HG03139 (cell line): ENCODE measurements at regions not wholly inside any gene's neighbourhood (a gene's known extent, or its start where the extent isn't known, plus 50 kb on each side); places are given as distances from the start of the nearest gene placed in this dataset.

Experiments used
- ATAC-seq: cut with Tn5 transposase; IDR thresholded peaks from one replicate; pipeline ENCODE4 v1.9.1; 2021; ENCODE audit not compliant: unreplicated experiment

GRCh38 chr7:131164025-131164925 is 163.4 kb upstream of the MKLN1 start:
- ATAC-seq = no peak

DNA sequence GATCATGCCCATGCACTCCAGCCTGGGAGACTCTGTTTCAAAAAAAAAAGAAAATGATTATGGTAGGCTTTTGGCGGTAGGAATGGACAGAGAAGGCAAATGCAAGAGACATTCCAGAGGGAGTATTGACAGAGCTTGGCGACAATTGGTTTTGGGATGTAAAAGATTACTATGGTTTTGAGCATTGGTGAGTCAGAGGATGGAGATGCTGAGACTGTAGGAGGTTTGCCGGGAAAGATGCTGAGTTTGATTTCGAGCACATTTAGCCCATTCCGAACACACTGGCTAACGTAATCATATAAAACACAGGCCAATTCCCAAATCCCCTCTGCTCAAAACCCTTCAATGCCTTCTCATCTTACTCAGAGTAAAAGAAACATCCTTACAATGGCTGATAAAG is 161.6 kb upstream of the MKLN1 start:
- no peak for ATAC-seq

- no peak for ATAC-seq
These were observed 157.0 kb upstream of the MKLN1 start for GRCh38 chr7:131170440-131171271.

DNA sequence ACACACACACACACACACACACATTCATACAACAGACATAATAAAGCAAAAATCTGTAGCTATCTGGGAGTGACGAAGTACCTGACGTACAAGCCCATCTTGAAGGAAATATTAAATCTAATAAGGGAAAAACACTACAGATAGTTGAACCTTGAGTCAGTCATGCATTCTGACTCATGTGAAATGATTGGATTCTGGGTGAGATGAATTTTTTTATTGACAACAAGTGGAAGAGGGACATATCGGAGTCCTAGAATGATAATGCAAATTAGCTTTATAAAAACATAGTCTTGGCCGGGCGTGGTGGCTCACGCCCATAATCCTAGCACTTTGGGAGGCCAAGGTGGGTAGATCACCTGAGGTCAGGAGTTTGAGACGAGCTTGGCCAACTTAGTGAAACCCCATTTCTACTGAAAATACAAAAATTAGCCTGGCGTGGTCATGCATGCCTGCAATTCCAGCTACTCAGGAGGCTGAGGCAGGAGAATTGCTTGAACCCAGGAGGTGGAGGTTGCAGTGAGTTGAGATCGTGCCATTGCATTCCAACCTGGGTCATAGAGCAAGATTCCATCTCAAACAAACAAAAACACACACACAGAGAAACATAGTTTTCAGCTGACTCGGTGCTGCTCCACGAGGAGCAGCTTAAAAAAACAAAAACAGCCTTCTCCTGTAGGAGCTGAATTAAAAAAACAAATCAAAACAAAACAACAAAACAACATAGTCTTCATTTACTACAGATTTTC is 154.4 kb upstream of the MKLN1 start:
- no peak for ATAC-seq

DNA sequence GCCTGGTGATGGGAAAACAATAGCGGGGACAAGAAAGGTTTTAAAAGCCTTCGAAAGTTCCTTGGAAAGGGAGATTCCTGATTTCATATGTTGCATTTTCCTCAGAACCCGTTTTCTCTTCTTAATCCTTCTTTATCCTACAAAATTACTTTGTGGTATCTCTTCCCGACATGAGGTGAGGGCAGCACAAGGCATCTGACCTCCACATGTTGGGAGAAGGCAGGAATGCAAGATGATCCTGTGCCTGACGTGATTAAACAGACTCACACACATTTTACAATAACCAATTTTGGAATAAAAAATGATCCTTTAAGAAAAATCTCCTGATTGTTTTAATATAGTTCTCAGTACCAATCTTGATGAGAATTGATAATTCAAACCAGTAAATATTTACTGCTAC is 153.3 kb upstream of the MKLN1 start:
- ATAC-seq = no peak

DNA sequence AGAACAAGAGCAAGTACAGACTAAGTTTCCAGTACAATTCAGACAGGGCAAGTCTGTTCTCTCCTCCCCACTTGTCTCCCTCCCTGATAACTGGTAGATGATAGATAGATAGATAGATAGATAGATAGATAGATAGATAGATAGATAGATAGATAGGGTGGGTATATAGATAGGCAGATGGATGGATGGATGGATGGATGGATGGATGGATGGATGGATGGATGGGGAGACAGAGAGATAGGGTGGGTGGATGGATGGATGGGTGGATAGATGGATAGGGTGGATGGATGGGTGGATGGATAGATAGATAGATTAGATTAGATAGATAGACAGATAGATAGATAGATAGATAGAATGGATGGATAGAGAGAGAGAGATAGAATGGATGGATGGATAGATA is 152.8 kb upstream of the MKLN1 start:
- ATAC-seq = no peak

DNA sequence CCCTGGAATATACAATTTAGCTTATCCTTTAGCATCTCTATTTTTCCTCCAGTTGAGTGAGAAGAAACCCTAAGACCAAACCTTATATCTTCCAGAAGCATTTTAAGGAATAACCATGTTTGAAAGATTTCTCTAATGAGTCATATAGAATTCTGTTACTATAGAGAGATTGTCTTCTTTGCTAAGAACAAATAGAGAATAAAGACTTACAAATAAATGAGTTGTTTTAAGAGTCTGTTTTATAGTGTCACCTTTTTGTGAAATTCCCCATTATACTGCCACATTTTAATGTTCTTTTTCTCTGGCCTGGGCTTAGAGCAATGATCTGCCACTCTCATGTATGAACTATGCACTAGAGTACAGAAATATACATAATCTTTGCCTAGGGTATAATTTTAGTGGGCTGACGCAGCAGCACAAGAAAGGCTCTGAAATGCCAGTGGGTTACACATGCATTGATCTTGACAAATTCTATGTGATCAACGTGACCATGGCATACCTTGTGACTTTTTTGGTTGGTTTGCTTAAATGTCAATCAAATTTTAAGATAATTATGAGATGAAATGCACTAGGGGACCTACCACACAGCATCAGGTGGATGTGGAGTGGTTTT is 145.1 kb upstream of the MKLN1 start:
- no peak for ATAC-seq

DNA sequence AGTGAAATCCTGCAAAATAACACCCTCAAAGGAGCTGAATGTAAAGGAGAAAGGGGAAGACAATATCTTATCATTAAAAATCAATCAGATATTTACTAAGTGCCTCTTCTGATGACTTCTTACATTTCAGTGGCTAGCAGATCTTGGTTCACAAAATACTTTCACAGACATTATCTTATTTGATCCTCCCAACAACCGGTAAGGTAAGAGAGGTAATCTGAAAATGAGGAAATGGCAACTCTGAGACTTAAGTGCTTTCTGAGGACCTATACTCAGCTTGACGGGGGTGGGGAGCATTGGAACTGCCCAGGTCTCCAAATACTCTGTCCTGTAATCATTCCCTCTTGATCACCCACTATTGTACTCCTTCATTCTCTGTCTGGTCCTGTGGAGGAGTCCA is 144.6 kb upstream of the MKLN1 start:
- no peak for ATAC-seq

DNA sequence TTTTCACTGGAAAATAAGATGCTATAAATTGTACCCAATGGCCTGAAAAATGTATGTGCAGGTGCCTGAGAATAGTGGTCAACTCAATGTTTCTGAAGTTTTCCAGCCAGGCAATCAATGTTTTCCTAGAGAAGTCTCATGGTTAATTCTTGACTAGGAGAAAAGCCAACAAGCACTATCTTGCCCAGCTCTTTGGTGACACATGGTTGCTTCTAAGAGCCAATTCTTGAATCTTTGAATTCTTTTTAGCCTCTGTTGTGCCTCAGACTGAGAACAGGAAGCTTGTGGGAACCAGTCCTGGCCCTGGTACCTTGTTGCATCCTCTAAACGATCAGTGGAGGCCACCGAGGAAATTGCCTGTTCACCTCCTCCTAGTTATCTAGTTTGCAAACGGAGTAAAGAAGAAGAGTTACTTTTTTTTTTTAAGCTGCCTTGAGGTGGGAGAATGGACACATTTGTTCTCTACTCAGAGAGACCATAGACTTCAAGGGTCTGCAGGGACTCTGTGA is 144.0 kb upstream of the MKLN1 start:
- ATAC-seq = no peak

DNA sequence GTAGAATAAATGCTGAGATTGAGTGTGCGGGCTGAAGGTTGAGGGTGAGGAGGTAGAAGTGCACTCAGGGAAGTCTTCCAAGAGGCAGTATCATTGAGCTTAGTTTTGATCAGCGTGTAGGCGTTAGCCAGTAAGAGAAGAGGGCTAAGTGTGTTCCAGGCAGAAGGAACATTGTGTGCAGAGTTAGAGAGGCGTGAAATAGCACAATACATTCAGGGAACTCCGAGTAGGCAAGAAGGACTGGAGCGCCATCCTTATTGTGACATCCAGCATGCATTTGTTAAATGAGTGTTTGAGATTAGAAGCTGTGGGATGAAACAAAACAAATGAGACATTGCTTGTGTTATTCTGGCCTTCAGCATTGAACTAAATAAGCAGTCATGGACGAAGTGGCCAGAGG is 140.9 kb upstream of the MKLN1 start:
- ATAC-seq = no peak

DNA sequence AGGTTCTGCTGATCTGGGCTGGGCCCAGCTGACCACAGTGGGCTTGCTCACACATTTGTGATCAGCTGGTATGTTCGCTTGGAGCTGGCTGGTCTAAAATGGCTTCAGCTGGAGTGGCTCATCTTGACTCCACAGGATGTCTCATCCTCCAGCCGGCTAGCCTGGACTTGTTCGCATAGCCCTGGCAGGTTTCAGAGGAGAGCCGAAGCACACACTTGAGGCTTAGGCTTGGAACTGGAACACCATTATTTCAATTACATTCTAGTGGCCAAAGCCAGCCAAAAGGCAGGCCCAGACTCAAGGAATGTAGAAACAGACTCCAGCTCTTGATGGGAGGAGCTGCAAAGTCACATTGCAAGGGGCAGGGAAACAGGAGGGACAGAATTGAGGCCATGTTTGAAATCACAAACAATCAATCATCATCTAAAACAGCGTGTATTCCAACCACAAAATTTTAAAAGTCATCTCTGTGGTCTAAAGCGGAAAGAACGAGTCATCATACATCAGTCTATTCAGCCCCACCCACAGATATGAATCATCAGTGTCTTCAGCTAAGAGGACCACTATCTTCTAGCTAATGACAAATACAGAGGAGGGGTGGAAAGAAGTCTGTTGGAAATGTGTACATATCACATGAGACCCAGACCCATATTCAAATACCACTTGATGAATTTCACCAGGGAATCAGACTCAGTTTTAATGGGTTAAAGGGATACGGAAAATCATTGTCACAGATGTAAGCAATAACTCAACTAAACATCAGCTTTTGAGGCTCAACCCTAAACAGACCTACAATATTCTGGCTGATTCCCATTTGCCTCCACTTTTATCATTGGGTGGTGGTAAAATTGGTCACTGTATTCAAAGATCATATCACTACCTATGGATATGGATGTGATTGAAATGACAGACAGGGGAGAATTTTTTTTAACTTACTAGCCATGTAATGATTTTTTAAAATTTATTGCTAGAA is 139.0 kb upstream of the MKLN1 start:
- ATAC-seq = peak; percentile 81

- ATAC-seq = no peak
These were observed 138.2 kb upstream of the MKLN1 start for GRCh38 chr7:131189488-131189887.

DNA sequence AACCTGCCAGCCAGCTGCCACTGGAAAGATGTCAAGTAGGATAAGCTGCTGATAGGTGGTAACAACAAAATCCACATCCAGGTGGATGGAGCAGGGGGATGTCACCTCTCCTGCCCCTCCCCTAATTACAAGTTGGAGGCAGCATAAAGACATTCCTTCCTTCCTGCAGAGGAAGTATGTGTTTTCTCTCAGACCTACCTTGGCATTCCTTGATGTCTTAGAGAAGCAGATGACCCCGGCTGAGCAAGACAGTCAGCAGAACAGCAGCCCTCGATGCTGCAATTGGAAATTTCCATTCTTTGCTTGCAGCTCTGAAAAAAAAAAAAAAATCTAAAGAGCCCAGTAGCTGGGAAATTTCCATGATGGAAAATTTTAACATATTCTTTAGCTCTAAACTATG is 137.5 kb upstream of the MKLN1 start:
- no peak for ATAC-seq

GRCh38 chr7:131190581-131190980 is 137.1 kb upstream of the MKLN1 start:
- no peak for ATAC-seq

DNA sequence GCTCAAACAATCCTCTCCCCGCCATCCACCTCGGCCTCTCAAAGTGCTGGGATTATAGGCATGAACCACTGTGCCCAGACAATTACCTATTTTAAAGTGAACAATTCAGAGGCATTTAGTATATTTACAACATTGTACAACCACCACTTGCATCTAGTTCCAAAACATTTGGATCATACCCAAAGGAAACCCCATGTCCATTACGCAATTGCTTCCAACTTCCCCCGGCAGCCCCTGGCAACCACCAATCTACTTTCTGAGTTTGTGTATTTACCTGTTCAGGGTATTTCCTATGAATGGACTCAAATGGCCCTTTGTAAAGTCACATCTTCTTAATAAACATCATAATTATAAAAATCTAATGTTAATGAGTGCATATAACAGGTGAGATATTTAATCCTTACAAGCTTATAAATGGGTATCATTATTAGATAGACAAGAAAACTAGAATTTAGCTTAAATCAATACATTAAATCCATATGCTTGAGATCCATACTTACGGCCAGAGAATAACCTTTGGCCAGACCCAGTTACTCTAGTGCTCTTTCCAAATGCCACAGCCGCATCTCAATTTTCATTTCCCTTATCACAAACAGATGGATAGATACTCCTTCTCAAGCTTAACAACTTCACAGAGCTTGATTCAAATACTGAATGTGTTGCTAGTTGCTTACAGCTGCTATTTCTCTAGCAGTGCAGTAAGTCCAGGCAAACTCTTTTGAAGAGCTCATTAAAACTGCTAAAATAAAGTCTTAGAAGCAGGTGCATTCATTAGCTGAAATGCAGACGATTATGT is 133.4 kb upstream of the MKLN1 start:
- no peak for ATAC-seq

DNA sequence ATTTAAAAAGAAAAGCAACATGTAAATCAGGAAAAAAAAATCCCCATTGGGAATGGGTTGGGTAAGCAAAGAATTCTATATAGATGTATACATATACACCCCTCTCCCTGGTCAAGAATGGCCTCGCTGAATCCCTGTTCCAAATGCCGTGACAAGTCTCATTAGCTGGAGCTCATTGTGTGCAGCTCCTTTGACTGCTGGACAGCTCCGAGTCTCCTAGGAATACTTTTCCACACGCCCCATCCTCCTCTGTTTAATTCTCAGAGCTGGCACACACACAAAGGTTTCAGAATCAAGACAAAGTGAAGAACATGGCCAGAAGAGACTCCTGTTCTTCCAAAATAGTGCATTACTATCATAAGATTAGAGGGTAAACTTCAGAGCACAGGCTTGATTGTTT is 130.9 kb upstream of the MKLN1 start:
- ATAC-seq = no peak

GRCh38 chr7:131197920-131198615 is 129.6 kb upstream of the MKLN1 start:
- ATAC-seq = no peak

DNA sequence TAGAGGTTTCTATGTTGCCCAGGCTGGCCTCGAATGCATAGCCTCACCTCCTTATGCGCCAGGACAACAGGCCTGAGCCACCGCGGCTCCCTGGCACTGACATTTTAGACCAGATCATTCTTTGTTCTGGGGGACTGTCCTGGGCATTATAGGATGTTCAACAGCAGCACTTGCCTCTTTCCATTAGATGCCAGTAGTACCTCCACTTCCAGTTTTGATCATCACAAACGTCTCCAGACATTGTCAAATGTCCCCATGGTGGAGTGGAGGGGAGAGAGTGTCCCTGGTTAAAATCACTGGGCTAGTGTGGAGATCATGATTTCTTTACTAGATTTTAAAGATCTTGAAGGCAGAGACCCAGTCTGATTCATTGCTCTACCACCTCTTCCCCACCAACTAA is 125.2 kb upstream of the MKLN1 start:
- ATAC-seq = no peak
